ENCODE measurements at regions not wholly inside any gene's neighbourhood (a gene's known extent, or its start where the extent isn't known, plus 50 kb on each side); places are given as distances from the start of the nearest gene placed in this dataset.
A peak's percentile ranks its signal among the peaks of the same experiment; 100 is the strongest.

DNA sequence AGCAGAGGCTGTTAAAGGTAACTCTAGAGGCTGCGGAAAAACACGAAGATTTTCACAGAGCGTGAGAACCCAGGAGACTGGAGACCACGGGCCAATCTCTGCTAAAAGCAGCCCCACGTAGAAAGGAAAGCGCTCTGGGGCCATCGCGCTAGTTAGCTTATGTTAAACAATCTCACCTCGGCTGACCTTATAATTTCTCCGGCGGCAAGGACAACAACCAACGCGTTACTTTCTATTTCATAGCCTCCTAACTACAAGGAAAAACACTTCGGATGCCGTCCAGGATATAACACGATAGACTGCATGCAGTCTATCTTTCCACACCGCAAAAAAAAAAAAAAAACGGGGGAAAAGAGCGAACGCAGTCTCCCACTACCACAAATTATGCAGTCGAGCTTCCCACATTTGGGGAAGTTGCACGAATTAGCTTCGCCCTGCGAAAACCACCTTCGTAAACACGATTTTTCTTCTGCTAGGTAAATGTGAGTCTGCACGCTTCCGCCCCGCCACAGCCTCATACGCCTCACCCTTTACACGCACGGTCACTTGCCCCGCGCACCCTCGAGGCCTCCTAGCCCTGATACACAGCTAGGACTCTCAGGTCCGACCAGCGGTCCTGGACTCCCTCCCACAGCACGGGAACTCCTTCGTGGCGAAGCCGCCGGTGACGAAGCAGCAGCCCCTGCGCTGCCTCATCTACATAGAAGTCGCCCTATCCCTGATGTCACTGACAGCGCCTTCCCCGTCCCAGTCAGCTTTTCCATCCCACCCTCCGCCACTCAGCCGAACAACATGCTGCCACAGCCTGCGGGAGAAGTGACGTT is 87.8 kb downstream of the PRKAB2 start (continued):
- TF ChIP-seq, protein P1, sequence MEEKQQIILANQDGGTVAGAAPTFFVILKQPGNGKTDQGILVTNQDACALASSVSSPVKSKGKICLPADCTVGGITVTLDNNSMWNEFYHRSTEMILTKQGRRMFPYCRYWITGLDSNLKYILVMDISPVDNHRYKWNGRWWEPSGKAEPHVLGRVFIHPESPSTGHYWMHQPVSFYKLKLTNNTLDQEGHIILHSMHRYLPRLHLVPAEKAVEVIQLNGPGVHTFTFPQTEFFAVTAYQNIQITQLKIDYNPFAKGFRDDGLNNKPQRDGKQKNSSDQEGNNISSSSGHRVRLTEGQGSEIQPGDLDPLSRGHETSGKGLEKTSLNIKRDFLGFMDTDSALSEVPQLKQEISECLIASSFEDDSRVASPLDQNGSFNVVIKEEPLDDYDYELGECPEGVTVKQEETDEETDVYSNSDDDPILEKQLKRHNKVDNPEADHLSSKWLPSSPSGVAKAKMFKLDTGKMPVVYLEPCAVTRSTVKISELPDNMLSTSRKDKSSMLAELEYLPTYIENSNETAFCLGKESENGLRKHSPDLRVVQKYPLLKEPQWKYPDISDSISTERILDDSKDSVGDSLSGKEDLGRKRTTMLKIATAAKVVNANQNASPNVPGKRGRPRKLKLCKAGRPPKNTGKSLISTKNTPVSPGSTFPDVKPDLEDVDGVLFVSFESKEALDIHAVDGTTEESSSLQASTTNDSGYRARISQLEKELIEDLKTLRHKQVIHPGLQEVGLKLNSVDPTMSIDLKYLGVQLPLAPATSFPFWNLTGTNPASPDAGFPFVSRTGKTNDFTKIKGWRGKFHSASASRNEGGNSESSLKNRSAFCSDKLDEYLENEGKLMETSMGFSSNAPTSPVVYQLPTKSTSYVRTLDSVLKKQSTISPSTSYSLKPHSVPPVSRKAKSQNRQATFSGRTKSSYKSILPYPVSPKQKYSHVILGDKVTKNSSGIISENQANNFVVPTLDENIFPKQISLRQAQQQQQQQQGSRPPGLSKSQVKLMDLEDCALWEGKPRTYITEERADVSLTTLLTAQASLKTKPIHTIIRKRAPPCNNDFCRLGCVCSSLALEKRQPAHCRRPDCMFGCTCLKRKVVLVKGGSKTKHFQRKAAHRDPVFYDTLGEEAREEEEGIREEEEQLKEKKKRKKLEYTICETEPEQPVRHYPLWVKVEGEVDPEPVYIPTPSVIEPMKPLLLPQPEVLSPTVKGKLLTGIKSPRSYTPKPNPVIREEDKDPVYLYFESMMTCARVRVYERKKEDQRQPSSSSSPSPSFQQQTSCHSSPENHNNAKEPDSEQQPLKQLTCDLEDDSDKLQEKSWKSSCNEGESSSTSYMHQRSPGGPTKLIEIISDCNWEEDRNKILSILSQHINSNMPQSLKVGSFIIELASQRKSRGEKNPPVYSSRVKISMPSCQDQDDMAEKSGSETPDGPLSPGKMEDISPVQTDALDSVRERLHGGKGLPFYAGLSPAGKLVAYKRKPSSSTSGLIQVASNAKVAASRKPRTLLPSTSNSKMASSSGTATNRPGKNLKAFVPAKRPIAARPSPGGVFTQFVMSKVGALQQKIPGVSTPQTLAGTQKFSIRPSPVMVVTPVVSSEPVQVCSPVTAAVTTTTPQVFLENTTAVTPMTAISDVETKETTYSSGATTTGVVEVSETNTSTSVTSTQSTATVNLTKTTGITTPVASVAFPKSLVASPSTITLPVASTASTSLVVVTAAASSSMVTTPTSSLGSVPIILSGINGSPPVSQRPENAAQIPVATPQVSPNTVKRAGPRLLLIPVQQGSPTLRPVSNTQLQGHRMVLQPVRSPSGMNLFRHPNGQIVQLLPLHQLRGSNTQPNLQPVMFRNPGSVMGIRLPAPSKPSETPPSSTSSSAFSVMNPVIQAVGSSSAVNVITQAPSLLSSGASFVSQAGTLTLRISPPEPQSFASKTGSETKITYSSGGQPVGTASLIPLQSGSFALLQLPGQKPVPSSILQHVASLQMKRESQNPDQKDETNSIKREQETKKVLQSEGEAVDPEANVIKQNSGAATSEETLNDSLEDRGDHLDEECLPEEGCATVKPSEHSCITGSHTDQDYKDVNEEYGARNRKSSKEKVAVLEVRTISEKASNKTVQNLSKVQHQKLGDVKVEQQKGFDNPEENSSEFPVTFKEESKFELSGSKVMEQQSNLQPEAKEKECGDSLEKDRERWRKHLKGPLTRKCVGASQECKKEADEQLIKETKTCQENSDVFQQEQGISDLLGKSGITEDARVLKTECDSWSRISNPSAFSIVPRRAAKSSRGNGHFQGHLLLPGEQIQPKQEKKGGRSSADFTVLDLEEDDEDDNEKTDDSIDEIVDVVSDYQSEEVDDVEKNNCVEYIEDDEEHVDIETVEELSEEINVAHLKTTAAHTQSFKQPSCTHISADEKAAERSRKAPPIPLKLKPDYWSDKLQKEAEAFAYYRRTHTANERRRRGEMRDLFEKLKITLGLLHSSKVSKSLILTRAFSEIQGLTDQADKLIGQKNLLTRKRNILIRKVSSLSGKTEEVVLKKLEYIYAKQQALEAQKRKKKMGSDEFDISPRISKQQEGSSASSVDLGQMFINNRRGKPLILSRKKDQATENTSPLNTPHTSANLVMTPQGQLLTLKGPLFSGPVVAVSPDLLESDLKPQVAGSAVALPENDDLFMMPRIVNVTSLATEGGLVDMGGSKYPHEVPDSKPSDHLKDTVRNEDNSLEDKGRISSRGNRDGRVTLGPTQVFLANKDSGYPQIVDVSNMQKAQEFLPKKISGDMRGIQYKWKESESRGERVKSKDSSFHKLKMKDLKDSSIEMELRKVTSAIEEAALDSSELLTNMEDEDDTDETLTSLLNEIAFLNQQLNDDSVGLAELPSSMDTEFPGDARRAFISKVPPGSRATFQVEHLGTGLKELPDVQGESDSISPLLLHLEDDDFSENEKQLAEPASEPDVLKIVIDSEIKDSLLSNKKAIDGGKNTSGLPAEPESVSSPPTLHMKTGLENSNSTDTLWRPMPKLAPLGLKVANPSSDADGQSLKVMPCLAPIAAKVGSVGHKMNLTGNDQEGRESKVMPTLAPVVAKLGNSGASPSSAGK (IDR thresholded peaks at IDR 0.05): peak; percentile 80
- TF ChIP-seq ZBTB1 (CRISPR knock-in tag; IDR thresholded peaks at IDR 0.05; ENCODE audit: borderline replicate concordance, low read depth) (peak; percentile 70; the same call in 1 of the 2 replicates), NFE2L1 (tag; IDR thresholded peaks at IDR 0.05; ENCODE audit: borderline replicate concordance, low read depth) (no peak), KHSRP (IDR thresholded peaks at IDR 0.05) (0 out of 2 replicates have a peak, but pooled peaks have one; percentile 9), SMARCB1 (IDR thresholded peaks at IDR 0.05; ENCODE audit: insufficient read length, low read depth) (no peak), GATA2 (CRISPR knock-in tag; IDR thresholded peaks at IDR 0.05) (0 out of 2 replicates have a peak, but pooled peaks have one; percentile 19), NFE2 (IDR thresholded peaks at IDR 0.05; ENCODE audit: low read depth) (peak; percentile 30; the same call in 1 of the 2 replicates), NCOA2 (IDR thresholded peaks at IDR 0.05; ENCODE audit: partially characterized antibody in 2 of 2) (no peak), KAT8 (IDR thresholded peaks at IDR 0.05; ENCODE audit: low read depth) (no peak), XRCC3 (IDR thresholded peaks at IDR 0.05) (no peak), HMG20A (CRISPR knock-in tag; conservative IDR thresholded peaks at IDR 0.05) (no peak), ZNF76 (CRISPR knock-in tag; IDR thresholded peaks at IDR 0.05; ENCODE audit: borderline replicate concordance) (peak; percentile 91; the same call in 1 of the 2 replicates)
- TF ChIP-seq, protein P2, sequence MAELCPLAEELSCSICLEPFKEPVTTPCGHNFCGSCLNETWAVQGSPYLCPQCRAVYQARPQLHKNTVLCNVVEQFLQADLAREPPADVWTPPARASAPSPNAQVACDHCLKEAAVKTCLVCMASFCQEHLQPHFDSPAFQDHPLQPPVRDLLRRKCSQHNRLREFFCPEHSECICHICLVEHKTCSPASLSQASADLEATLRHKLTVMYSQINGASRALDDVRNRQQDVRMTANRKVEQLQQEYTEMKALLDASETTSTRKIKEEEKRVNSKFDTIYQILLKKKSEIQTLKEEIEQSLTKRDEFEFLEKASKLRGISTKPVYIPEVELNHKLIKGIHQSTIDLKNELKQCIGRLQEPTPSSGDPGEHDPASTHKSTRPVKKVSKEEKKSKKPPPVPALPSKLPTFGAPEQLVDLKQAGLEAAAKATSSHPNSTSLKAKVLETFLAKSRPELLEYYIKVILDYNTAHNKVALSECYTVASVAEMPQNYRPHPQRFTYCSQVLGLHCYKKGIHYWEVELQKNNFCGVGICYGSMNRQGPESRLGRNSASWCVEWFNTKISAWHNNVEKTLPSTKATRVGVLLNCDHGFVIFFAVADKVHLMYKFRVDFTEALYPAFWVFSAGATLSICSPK (IDR thresholded peaks at IDR 0.05; ENCODE audit: borderline replicate concordance): no peak
- TF ChIP-seq, protein P3, sequence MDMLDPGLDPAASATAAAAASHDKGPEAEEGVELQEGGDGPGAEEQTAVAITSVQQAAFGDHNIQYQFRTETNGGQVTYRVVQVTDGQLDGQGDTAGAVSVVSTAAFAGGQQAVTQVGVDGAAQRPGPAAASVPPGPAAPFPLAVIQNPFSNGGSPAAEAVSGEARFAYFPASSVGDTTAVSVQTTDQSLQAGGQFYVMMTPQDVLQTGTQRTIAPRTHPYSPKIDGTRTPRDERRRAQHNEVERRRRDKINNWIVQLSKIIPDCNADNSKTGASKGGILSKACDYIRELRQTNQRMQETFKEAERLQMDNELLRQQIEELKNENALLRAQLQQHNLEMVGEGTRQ (CRISPR knock-in tag; IDR thresholded peaks at IDR 0.05): no peak

All from K562 (cell line).